Psoas muscle (tissue), 7 donors: ENCODE measurements at regions not wholly inside any gene's neighbourhood (a gene's known extent, or its start where the extent isn't known, plus 50 kb on each side); places are given as distances from the start of the nearest gene placed in this dataset.

Source experiments
- ATAC-seq, 4 donors: fragments of 200-7000 bp; cut with Tn5 transposase; one replicate each; pipeline ENCODE4 v1.9.1; 2020; ENCODE audit warnings: moderate library complexity in 3 of 4, mild to moderate bottlenecking in 2 of 4
- DNase-seq, 2 donors: peaks; one replicate each; pipeline ENCODE4 v3.0.0-alpha.2; 2020
- H3K27ac ChIP-seq: fragments of 200-600 bp; one replicate; pipeline ENCODE4 v1.8.0; 2022
- H3K27me3 ChIP-seq, 3 donors: fragments of 200-600 bp in 1 of 3; one replicate each; pipeline versions ENCODE4 v1.6.1 to v1.8.0; 2013 to 2022; ENCODE audit warnings: low read length in 2 of 3, mild to moderate bottlenecking in 2 of 3, moderate library complexity in 1 of 3; ENCODE audit not compliant: insufficient read depth in 3 of 3
- H3K36me3 ChIP-seq, 2 donors: fragments of 200-600 bp in 1 of 2; one replicate each; pipeline versions ENCODE4 v1.6.1 to v1.8.0; 2013 to 2022; ENCODE audit warnings: low read depth in 1 of 2, mild to moderate bottlenecking in 1 of 2, moderate library complexity in 1 of 2; ENCODE audit not compliant: insufficient read depth in 1 of 2
- H3K4me1 ChIP-seq: fragments of 200-600 bp; one replicate; pipeline ENCODE4 v1.8.0; 2022
- H3K4me3 ChIP-seq: fragments of 200-600 bp; one replicate; pipeline ENCODE4 v1.8.0; 2022; ENCODE audit warnings: mild to moderate bottlenecking
- H3K9me3 ChIP-seq: fragments of 200-600 bp; one replicate; pipeline ENCODE4 v1.8.0; 2022
- WGBS, 3 donors: extraction: QIAGEN DNeasy Blood & Tissue Kit; methylation state at CpG; one replicate each; pipeline versions ENCODE4 v1.1.6 to v1.1.7; 2013; 5-methylcytosine and 5-hydroxymethylcytosine counted together
- intact Hi-C, 2 donors: fragments of 100-400 bp; cut with DNase I; formaldehyde crosslinking; loops; one replicate each; pipeline versions ENCODE4 v1.11.0 to v1.14.2; 2022
- TF ChIP-seq, protein P1 (sequence below): fragments of 200-600 bp; IDR thresholded peaks from one replicate; pipeline ENCODE4 v1.8.0; 2022; ENCODE audit warnings: antibody characterized with exemption
- donor health status: healthy with polysubstance abuse.
- donor health status: DM: no; HTN: no; CAD: no; lungs with moderate emphysema.
- donor health status: Bipolar disorder and iron deficiency.
- donor health status: healthy.
- donor health status: DM: yes; HTN: yes; CAD: no.
- donor health status: DM: no; HTN: no; CAD: no.
- donor health status: DM: yes; HTN: yes; CAD: no.

DNA sequence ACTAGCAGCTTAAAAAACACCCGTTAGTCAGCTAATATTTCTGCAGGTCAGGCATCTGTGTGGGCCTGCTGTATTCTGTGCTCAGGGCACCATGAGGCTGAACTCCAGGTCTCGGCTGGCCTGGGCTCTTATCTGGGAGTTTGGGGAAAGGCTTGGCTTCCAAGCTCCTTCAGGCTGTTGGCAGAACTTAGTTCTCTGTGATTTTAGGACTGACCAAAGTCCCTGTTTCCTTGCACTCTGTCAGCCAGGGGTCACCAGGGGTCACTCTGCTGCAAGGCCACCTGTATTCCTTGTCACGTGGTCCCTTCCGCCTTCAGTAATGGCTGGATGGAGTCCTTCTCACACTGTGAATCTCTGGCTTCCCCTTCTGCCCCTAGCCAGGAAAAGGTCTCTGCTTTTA lies 586.4 kb downstream of the AACS start:
- intact Hi-C loops: no loop called here
- ATAC-seq (no peak), DNase-seq (no peak)
- Histone ChIP-seq H3K27me3 (no peaks in the 10 kb centered on the region), H3K27ac (no peak overlapping the region), H3K4me3 (no peak overlapping the region), H3K4me1 (no peaks in the 10 kb centered on the region), H3K36me3 (no peaks in the 10 kb centered on the region), H3K9me3 (no peaks in the 10 kb centered on the region)
- WGBS, 3 donors: 44 to 50% (median 45%) methylated on average over 4 of the region's 4 CpGs
- TF ChIP-seq, protein P1, sequence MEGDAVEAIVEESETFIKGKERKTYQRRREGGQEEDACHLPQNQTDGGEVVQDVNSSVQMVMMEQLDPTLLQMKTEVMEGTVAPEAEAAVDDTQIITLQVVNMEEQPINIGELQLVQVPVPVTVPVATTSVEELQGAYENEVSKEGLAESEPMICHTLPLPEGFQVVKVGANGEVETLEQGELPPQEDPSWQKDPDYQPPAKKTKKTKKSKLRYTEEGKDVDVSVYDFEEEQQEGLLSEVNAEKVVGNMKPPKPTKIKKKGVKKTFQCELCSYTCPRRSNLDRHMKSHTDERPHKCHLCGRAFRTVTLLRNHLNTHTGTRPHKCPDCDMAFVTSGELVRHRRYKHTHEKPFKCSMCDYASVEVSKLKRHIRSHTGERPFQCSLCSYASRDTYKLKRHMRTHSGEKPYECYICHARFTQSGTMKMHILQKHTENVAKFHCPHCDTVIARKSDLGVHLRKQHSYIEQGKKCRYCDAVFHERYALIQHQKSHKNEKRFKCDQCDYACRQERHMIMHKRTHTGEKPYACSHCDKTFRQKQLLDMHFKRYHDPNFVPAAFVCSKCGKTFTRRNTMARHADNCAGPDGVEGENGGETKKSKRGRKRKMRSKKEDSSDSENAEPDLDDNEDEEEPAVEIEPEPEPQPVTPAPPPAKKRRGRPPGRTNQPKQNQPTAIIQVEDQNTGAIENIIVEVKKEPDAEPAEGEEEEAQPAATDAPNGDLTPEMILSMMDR: no peak

DNA sequence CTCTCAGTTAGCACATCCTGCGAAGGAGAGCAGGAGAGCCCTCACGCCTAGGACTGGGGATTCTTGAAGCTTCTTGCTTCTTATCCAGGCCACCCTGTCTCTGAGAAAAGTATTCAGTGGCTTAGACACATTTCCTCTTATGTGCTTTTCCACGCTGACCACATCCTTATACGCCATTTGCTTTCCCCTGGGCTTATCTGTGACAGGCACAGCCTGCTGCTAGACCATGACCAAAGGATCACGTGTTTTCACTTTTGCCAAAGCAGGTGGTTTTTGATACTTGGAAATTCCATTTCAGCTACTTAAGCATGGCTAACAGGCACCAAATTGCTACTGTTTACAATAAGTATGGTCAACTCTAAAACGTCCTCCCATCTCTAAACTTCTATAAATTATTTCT lies 587.4 kb downstream of the AACS start:
- Histone ChIP-seq H3K27me3 (no peaks in the 10 kb centered on the region), H3K9me3 (no peaks in the 10 kb centered on the region), H3K4me3 (no peak overlapping the region), H3K4me1 (no peaks in the 10 kb centered on the region), H3K27ac (no peak overlapping the region), H3K36me3 (no peaks in the 10 kb centered on the region)
- WGBS, 3 donors: 36 to 37% (median 37%) methylated on average over 6 of the region's 6 CpGs
- DNase-seq (no peak), ATAC-seq (no peak)
- intact Hi-C loops: no loop called here
- TF ChIP-seq, protein P1: no peak

DNA sequence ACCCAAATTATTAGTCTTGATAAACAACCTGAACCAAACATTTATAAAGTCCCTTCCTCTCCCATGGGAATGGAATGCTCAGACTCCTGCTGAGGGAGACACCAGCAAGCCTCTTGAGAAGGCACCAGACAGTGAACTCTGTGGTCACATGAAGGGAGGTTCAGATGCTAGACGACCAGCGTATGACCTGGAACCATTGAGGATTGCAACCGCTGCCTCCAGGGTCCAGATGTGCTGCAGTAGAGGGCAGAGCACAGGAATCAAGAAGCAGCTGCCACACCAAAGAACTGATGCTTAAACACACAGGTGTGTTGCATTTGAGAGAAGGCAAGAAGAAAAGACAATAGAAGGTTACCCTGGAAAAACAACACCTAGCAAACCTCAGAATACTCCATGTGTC lies 592.4 kb downstream of the AACS start:
- ATAC-seq (no peak), DNase-seq (no peak)
- TF ChIP-seq, protein P1: no peak
- Histone ChIP-seq H3K4me3 (no peak overlapping the region), H3K4me1 (no peaks in the 10 kb centered on the region), H3K27ac (no peak overlapping the region), H3K27me3 (no peaks in the 10 kb centered on the region), H3K9me3 (no peaks in the 10 kb centered on the region), H3K36me3 (no peaks in the 10 kb centered on the region)
- 63 to 82% (median 79%) methylated on average over 3 of the region's 3 CpGs for WGBS, 3 donors
- intact Hi-C loops: no loop called here

DNA sequence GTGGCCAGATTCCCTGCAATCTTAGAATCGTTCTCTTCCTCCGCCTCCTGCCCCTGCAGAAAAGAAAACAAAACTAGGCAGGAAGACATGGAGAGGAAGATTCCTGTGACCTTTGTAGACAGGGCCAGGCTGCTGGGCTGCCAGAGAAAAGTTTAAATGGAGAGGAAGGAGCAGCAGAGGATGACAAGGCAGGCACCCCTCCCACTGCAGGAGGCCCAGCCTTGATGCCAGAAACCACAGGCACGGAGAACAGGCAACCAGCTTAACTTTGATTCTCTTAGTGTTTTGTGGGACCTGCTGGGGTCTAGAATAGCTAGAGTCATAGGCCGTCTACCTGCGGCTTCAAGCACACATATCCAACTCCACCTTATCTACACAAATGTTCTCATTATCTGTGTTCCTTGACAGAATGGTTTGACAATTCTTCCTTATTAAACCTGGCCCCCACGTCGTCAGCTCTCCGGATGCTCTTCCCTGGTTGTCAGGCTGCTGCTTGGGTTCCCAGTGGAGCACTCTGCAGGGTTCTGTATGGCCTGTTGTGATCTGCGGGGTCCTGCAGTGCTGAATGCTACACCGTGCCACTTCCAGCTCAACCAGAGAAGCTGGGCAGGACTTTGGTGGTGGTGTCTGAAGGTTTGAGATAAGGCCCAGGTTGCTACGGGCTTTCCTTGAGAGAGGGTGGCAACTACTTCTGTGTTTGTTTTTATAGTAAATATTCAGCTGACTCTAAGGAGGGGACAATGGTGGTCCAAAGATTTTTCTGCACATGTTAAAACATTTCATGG lies 609.5 kb downstream of the AACS start:
- no peaks in the 10 kb centered on the region for H3K4me1 ChIP-seq
- no peaks in the 10 kb centered on the region for H3K36me3 ChIP-seq
- ATAC-seq (no peak), DNase-seq (no peak)
- no peaks in the 10 kb centered on the region for H3K27me3 ChIP-seq
- H3K4me3 ChIP-seq: no peak overlapping the region
- WGBS, 3 donors: 61 to 76% (median 68%) methylated on average over 11 of the region's 11 CpGs
- H3K27ac ChIP-seq: no peak overlapping the region
- H3K9me3 ChIP-seq: no peaks in the 10 kb centered on the region
- TF ChIP-seq, protein P1: no peak
- intact Hi-C loops: no loop called here

DNA sequence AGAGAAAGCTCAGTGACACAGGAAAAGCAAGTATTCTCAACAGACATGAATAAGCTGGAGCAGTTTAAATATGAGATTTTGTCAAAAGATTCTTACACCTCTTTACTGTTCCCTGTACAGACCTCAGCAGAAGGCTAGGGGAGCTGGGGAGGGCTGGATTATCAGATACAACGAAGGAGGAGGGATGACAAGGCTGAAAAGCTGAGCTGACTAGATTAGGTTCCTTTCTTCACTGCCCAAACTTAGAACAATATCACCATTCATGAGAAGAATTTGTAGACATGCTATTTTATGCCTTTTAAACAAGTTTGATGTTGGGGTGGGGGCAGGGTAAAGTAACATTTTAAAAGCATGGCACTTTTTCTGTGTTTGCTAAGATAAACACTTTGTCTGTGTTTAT lies 611.1 kb downstream of the AACS start:
- DNase-seq: no peak
- Histone ChIP-seq H3K9me3 (no peaks in the 10 kb centered on the region), H3K4me3 (no peak overlapping the region), H3K36me3 (no peaks in the 10 kb centered on the region), H3K27ac (no peak overlapping the region), H3K27me3 (no peaks in the 10 kb centered on the region), H3K4me1 (no peaks in the 10 kb centered on the region)
- ATAC-seq: no peak
- TF ChIP-seq, protein P1: no peak
- intact Hi-C loops: no loop called here
- 4 to 14% (median 5%) methylated on average over 1 of the region's 1 CpG for WGBS, 3 donors
